ENCODE measurements at regions not wholly inside any gene's neighbourhood (a gene's known extent, or its start where the extent isn't known, plus 50 kb on each side); places are given as distances from the start of the nearest gene placed in this dataset.

- TF ChIP-seq, protein P1, sequence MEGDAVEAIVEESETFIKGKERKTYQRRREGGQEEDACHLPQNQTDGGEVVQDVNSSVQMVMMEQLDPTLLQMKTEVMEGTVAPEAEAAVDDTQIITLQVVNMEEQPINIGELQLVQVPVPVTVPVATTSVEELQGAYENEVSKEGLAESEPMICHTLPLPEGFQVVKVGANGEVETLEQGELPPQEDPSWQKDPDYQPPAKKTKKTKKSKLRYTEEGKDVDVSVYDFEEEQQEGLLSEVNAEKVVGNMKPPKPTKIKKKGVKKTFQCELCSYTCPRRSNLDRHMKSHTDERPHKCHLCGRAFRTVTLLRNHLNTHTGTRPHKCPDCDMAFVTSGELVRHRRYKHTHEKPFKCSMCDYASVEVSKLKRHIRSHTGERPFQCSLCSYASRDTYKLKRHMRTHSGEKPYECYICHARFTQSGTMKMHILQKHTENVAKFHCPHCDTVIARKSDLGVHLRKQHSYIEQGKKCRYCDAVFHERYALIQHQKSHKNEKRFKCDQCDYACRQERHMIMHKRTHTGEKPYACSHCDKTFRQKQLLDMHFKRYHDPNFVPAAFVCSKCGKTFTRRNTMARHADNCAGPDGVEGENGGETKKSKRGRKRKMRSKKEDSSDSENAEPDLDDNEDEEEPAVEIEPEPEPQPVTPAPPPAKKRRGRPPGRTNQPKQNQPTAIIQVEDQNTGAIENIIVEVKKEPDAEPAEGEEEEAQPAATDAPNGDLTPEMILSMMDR (conservative IDR thresholded peaks at IDR 0.05 in 1 of 2, IDR thresholded peaks at IDR 0.05 in 1 of 2; ENCODE audit: low read depth in 1 of 2, low read length in 2 of 2), result no peak
- no peak for TF ChIP-seq EZH2 (IDR thresholded peaks at IDR 0.05; ENCODE audit: low read length, missing control alignments)
These were observed 314.5 kb downstream of the SEC14L1 start for GRCh38 chr17:77455111-77455890.
